ENCODE measurements at regions not wholly inside any gene's neighbourhood (a gene's known extent, or its start where the extent isn't known, plus 50 kb on each side); places are given as distances from the start of the nearest gene placed in this dataset.

DNA sequence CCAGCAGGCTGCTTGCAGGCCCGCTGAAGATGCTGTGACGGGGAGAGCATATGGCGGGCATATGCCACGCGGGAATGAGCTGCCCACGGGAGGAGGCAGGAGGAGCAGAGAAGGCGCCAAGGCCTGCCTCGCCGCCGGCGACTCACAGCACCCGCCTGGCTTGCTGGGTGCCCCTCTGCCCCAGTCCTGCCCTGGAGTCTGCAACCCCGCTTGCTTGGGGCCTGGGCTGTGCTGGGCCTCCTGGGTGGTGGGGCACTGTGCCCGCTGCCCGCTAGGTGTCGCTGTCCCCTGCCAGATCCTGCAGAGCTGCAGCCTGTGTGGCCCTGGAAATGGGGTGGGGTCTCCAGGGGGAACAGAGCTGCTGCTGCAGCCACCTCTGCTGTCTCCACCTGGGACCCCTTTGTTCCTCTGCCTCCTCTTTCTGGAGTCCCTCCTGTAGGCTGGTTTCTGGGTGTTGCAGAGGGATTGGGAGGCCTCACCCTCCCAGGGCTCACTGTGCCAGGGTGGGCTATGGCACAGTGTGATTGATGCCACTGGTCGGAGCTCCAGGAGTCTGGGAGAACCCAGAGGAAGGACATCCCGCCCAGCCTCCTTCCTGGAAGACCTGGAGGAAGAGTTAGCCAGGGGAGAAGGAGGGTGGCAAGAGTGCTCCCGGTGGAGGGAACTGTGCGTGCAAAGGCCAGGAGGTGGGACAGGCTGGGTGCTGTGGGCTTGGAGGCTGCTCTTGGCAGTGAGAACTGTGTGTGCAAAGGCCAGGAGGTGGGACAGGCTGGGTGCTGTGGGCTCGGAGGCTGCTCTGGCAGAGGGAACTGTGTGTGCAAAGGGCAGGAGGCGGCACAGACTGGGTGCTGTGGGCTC is 141.0 kb upstream of the CIBAR2 start:
- Mint-ChIP-seq H3K4me1 (ENCODE audit: unreplicated experiment) (no peaks in the 10 kb centered on the region), H3K27ac (ENCODE audit: unreplicated experiment) (no peak overlapping the region), H3K4me3 (ENCODE audit: unreplicated experiment) (no peak overlapping the region), H3K9me3 (ENCODE audit: unreplicated experiment) (no peaks in the 10 kb centered on the region), H3K27me3 (ENCODE audit: unreplicated experiment) (peaks cover 9% of the 10 kb centered on the region), H3K36me3 (ENCODE audit: low read depth, unreplicated experiment) (no peaks in the 10 kb centered on the region)
- peak; percentile 79 for DNase-seq (ENCODE audit: low spot score)
- TF ChIP-seq, protein P1, sequence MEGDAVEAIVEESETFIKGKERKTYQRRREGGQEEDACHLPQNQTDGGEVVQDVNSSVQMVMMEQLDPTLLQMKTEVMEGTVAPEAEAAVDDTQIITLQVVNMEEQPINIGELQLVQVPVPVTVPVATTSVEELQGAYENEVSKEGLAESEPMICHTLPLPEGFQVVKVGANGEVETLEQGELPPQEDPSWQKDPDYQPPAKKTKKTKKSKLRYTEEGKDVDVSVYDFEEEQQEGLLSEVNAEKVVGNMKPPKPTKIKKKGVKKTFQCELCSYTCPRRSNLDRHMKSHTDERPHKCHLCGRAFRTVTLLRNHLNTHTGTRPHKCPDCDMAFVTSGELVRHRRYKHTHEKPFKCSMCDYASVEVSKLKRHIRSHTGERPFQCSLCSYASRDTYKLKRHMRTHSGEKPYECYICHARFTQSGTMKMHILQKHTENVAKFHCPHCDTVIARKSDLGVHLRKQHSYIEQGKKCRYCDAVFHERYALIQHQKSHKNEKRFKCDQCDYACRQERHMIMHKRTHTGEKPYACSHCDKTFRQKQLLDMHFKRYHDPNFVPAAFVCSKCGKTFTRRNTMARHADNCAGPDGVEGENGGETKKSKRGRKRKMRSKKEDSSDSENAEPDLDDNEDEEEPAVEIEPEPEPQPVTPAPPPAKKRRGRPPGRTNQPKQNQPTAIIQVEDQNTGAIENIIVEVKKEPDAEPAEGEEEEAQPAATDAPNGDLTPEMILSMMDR (IDR thresholded peaks at IDR 0.05; ENCODE audit: unreplicated experiment): peak; percentile 94

DNA sequence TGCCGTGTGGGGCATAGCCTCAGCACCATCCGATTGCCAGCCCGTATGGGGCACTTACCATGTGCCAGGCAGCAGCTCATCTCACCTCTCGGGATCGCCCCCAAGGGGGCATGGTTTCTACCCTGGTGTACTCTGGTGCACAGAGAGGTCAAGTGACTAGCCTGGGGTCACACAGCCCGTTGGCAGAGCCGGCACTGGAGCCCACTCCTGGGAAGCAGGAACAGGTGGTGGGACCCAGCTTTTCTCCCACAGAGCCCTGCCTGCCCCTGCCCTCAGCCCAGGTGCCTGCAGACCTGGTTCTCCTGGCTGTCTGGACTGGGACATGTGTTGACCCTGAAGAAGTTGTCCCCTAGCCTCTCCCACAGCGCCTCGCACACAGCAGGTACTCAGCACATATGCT is 141.8 kb upstream of the CIBAR2 start:
- Mint-ChIP-seq H3K27me3 (ENCODE audit: unreplicated experiment) (peaks cover 9% of the 10 kb centered on the region), H3K9me3 (ENCODE audit: unreplicated experiment) (no peaks in the 10 kb centered on the region), H3K27ac (ENCODE audit: unreplicated experiment) (no peak overlapping the region), H3K4me3 (ENCODE audit: unreplicated experiment) (no peak overlapping the region), H3K4me1 (ENCODE audit: unreplicated experiment) (no peaks in the 10 kb centered on the region), H3K36me3 (ENCODE audit: low read depth, unreplicated experiment) (no peaks in the 10 kb centered on the region)
- no peak for DNase-seq (ENCODE audit: low spot score)
- TF ChIP-seq, protein P1 (IDR thresholded peaks at IDR 0.05; ENCODE audit: unreplicated experiment): no peak

DNA sequence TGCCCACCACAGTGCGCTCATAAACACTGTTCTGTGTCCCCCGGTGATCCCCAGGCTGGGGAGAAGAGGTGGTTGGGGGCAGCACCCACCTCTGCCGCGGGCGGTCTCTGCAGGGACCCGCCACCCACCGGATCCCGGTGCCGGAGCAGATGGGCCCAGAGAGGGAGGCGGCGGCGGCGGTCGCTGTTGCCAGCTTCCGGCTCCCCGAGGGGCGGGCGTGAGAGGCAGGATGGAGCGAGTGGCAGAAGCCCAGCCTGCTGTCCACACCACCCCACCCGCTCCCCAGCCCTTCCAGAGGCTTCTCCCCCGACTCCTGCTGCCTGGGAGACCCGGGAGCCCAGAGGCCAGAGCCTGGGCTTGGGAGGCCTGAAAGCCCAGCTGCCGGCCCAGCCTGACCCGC is 142.6 kb upstream of the CIBAR2 start:
- Mint-ChIP-seq H3K4me1 (ENCODE audit: unreplicated experiment) (no peaks in the 10 kb centered on the region), H3K27me3 (ENCODE audit: unreplicated experiment) (peaks cover 9% of the 10 kb centered on the region), H3K4me3 (ENCODE audit: unreplicated experiment) (no peak overlapping the region), H3K9me3 (ENCODE audit: unreplicated experiment) (no peaks in the 10 kb centered on the region), H3K27ac (ENCODE audit: unreplicated experiment) (no peak overlapping the region), H3K36me3 (ENCODE audit: low read depth, unreplicated experiment) (no peaks in the 10 kb centered on the region)
- TF ChIP-seq, protein P1 (IDR thresholded peaks at IDR 0.05; ENCODE audit: unreplicated experiment): no peak
- DNase-seq (ENCODE audit: low spot score): no peak

DNA sequence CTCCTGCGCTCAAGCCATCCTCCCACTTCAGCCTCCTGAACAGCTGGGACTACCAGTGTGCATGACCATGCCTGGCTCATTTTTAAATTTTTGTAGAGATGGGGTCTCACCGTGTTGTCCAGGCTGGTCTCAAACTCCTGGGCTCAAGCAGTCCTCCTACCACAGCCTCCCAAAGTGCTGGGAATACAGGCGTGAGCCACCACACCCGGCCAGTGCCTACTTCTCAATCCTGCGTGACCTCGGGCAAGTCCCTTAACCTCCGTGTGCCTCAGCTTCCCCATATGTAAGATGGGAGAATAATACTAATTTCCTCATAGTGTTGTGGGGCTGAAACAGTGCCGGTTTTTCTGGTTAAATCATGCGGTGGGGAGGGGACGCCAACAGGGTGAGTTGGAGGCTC is 143.5 kb upstream of the CIBAR2 start:
- no peak for DNase-seq (ENCODE audit: low spot score)
- Mint-ChIP-seq H3K4me1 (ENCODE audit: unreplicated experiment) (no peaks in the 10 kb centered on the region), H3K27me3 (ENCODE audit: unreplicated experiment) (peaks cover 6% of the 10 kb centered on the region), H3K36me3 (ENCODE audit: low read depth, unreplicated experiment) (no peaks in the 10 kb centered on the region), H3K27ac (ENCODE audit: unreplicated experiment) (no peak overlapping the region), H3K4me3 (ENCODE audit: unreplicated experiment) (no peak overlapping the region), H3K9me3 (ENCODE audit: unreplicated experiment) (no peaks in the 10 kb centered on the region)
- TF ChIP-seq, protein P1 (IDR thresholded peaks at IDR 0.05; ENCODE audit: unreplicated experiment): no peak

DNA sequence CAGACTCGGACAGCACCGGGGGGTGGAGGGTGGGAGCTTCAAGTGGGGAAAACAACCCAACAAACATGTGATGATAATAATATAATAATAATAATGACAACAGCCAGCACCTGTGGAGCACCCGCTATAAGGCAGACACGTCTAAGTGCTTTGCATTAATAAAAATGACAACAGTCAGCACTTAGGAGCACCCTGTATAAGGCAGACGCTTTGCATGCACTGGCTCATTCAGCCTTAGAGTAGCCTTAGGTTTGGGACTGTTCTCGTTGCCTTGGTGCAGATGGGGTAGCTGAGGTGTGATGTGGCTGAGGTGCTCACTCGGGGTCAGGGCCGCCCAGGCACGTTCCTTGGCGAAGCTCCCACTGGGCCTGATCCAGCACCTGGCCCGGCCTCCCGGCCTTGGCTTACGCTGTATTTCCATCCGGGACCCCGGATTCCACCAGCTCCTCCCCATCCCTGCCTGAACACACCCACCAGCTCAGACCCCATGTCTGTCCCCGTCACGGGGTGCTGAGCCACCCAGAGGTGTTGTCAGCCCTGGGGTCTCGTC is 144.0 kb upstream of the CIBAR2 start:
- no peaks in the 10 kb centered on the region for H3K9me3 Mint-ChIP-seq (ENCODE audit: unreplicated experiment)
- no peak for DNase-seq (ENCODE audit: low spot score)
- peaks cover 9% of the 10 kb centered on the region for H3K27me3 Mint-ChIP-seq (ENCODE audit: unreplicated experiment)
- H3K27ac Mint-ChIP-seq (ENCODE audit: unreplicated experiment): no peak overlapping the region
- no peaks in the 10 kb centered on the region for H3K4me1 Mint-ChIP-seq (ENCODE audit: unreplicated experiment)
- no peak overlapping the region for H3K4me3 Mint-ChIP-seq (ENCODE audit: unreplicated experiment)
- TF ChIP-seq, protein P1 (IDR thresholded peaks at IDR 0.05; ENCODE audit: unreplicated experiment): no peak
- H3K36me3 Mint-ChIP-seq (ENCODE audit: low read depth, unreplicated experiment): no peaks in the 10 kb centered on the region

Data from endothelial cell (in vitro differentiated cells).